ENCODE measurements at regions not wholly inside any gene's neighbourhood (a gene's known extent, or its start where the extent isn't known, plus 50 kb on each side); places are given as distances from the start of the nearest gene placed in this dataset.

DNA sequence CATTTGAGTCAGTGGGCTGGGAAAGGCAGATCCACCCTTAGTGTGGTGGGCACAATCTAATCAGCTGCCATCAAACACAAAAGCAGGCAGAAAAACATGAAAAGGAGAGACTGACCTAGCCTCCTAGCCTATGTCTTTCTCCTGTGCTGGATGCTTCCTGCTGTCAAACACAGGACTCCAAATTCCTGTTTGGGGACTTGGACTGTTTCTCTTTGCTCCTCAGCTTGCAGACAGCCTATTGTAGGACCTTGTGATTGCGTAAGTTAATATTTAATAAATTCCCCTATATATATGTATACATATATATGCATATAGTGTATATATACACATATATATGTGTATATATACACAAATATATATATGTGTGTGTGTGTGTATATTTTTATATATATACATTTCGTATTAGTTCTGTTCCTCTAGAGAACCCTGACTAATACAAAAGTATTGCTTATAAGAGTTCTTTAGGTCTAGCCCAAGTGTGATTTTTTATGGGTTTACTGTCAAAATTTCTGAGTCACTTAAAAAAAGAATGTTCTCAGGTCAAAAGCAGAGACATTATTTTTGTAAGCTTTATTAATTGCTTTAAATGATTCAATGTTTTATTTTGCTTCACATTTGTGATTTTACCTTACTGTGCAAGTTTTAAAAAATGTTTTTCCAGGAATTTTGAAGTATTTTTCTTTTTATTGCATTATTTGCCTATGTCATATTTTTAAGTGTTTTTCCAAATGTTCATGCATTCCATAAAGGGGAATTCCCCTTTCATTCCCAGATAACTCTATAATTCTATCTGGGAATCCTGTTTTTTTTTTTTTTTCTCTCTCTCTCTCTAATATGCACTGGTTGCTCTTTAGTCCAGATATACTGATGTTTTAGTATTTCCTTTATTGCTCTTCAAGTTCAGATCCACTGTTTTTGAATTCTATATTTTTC lies 92.1 kb upstream of the ADAMTS5 start:
- Histone ChIP-seq H3K9me3 (ENCODE audit: low read depth) (no peaks in the 10 kb centered on the region), H3K4me2 (no peak overlapping the region), H3K79me2 (ENCODE audit: low read depth) (no peaks in the 10 kb centered on the region), H3F3A (ENCODE audit: low read depth) (no peaks in the 10 kb centered on the region), H3K9ac (no peak overlapping the region), H3K27me3 (no peaks in the 10 kb centered on the region), H2AFZ (replicated peaks) (no peak overlapping the region), H3K4me1 (no peaks in the 10 kb centered on the region), H4K20me1 (ENCODE audit: low read depth) (no peaks in the 10 kb centered on the region), H3K36me3 (no peaks in the 10 kb centered on the region), H3K27ac (no peak overlapping the region), H3K4me3 (no peak overlapping the region)
- peaks cover 2% of the 10 kb centered on the region for H3K27me3 Mint-ChIP-seq (ENCODE audit: insufficient read depth, low read depth)
- TF ChIP-seq EZH2phosphoT487 (IDR thresholded peaks at IDR 0.05), result no peak
- no peak for TF ChIP-seq EZH2 (IDR thresholded peaks at IDR 0.05)
- DNase-seq (ENCODE audit: low spot score), result no peak
- H3K27ac Mint-ChIP-seq, result no peak overlapping the region
- H3K4me3 Mint-ChIP-seq, result no peak overlapping the region
- no peaks in the 10 kb centered on the region for H3K36me3 Mint-ChIP-seq
- peaks cover 15% of the 10 kb centered on the region for H3K9me3 Mint-ChIP-seq
- no peaks in the 10 kb centered on the region for H3K4me1 Mint-ChIP-seq

DNA sequence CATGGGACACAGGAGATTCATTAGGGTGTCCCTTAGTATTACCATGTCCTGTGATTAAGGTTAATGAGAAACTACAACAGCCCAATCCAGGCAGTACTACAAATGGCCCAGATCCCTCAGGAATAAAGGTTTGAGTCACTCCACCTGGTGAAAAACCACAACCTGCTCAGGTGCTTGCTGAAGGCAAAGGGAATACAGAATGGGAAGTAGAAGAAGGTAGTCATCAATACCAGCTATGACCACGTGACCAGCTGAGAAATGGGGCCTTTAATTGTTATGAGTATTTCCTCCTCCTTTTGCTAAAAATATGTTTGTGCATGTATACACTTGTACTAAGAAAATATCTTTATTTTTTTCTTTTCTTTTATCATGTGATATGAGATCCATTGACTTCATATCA lies 91.1 kb upstream of the ADAMTS5 start:
- Histone ChIP-seq H3K9me3 (ENCODE audit: low read depth) (no peaks in the 10 kb centered on the region), H3F3A (ENCODE audit: low read depth) (no peaks in the 10 kb centered on the region), H2AFZ (replicated peaks) (no peak overlapping the region), H3K79me2 (ENCODE audit: low read depth) (no peaks in the 10 kb centered on the region), H4K20me1 (ENCODE audit: low read depth) (no peaks in the 10 kb centered on the region), H3K4me3 (no peak overlapping the region), H3K27ac (no peak overlapping the region), H3K9ac (no peak overlapping the region), H3K27me3 (no peaks in the 10 kb centered on the region), H3K4me2 (no peak overlapping the region), H3K4me1 (no peaks in the 10 kb centered on the region), H3K36me3 (no peaks in the 10 kb centered on the region)
- Mint-ChIP-seq H3K4me1 (no peaks in the 10 kb centered on the region), H3K27ac (no peak overlapping the region), H3K27me3 (ENCODE audit: insufficient read depth, low read depth) (peaks cover 2% of the 10 kb centered on the region), H3K36me3 (no peaks in the 10 kb centered on the region), H3K9me3 (peaks cover 19% of the 10 kb centered on the region), H3K4me3 (no peak overlapping the region)
- DNase-seq (ENCODE audit: low spot score), result no peak
- no peak for TF ChIP-seq EZH2 (IDR thresholded peaks at IDR 0.05)
- TF ChIP-seq CTCF (IDR thresholded peaks at IDR 0.05), result no peak
- TF ChIP-seq EZH2phosphoT487 (IDR thresholded peaks at IDR 0.05), result no peak

DNA sequence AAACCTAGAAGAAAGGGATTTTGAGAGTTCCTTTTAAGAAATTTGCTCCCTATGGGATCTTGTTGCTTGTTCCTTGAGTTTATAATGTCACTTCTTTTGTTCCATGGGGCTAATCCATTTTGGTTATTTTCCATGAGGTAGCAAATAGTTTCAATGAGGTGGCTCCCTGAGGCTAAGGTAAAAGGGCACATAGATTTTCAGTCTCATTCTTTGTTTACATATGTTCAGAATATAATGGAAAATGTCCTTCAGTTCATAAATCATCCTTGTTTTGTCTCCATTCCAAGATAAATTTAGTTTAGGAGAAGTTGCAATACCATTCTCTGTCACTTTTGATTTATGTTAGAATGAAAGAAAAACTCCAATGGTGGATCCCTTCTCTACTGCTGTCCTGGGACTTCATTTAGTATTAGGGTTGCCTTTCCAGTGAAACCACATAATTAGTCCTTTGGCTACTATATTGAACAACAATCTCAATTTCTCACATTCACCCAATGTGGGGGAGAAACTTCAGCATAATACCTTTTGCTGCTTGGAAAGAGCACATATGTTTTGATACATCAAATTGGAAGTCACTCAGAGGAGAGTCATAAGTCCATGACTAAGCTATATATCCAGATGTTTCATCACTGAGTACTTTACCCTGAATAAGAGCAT lies 80.9 kb upstream of the ADAMTS5 start:
- H3K4me1 Mint-ChIP-seq, result peaks cover 14% of the 10 kb centered on the region
- peaks cover 11% of the 10 kb centered on the region for H3K27me3 Mint-ChIP-seq (ENCODE audit: insufficient read depth, low read depth)
- H3F3A ChIP-seq (ENCODE audit: low read depth), result peaks cover 13% of the 10 kb centered on the region
- no peaks in the 10 kb centered on the region for H4K20me1 ChIP-seq (ENCODE audit: low read depth)
- no peak overlapping the region for H3K27ac Mint-ChIP-seq
- peak overlapping the region; percentile 50 for H3K4me2 ChIP-seq
- no peaks in the 10 kb centered on the region for H3K36me3 Mint-ChIP-seq
- H3K79me2 ChIP-seq (ENCODE audit: low read depth), result no peaks in the 10 kb centered on the region
- peaks cover 15% of the 10 kb centered on the region for H3K4me1 ChIP-seq
- H3K27ac ChIP-seq, result peak overlapping the region; percentile 24
- H3K4me3 Mint-ChIP-seq, result no peak overlapping the region
- H3K9ac ChIP-seq, result no peak overlapping the region
- peaks cover 7% of the 10 kb centered on the region for H3K9me3 Mint-ChIP-seq
- H3K4me3 ChIP-seq, result no peak overlapping the region
- H2AFZ ChIP-seq (replicated peaks), result no peak overlapping the region
- H3K9me3 ChIP-seq (ENCODE audit: low read depth), result no peaks in the 10 kb centered on the region
- DNase-seq (ENCODE audit: low spot score), result no peak
- TF ChIP-seq CTCF (IDR thresholded peaks at IDR 0.05) (no peak), EZH2phosphoT487 (IDR thresholded peaks at IDR 0.05) (peak; percentile 23)
- no peaks in the 10 kb centered on the region for H3K27me3 ChIP-seq
- H3K36me3 ChIP-seq, result no peaks in the 10 kb centered on the region

GRCh38 chr21:27047283-27047657 lies 80.4 kb upstream of the ADAMTS5 start:
- Histone ChIP-seq H3K9me3 (ENCODE audit: low read depth) (no peaks in the 10 kb centered on the region), H3K27ac (no peak overlapping the region), H4K20me1 (ENCODE audit: low read depth) (no peaks in the 10 kb centered on the region), H3K27me3 (no peaks in the 10 kb centered on the region), H3K4me3 (no peak overlapping the region), H3K9ac (no peak overlapping the region), H3F3A (ENCODE audit: low read depth) (peaks cover 13% of the 10 kb centered on the region), H2AFZ (replicated peaks) (no peak overlapping the region), H3K36me3 (no peaks in the 10 kb centered on the region), H3K4me2 (peak overlapping the region; percentile 50), H3K79me2 (ENCODE audit: low read depth) (no peaks in the 10 kb centered on the region), H3K4me1 (peaks cover 15% of the 10 kb centered on the region)
- H3K4me1 Mint-ChIP-seq, result peaks cover 14% of the 10 kb centered on the region
- H3K27ac Mint-ChIP-seq, result no peak overlapping the region
- H3K4me3 Mint-ChIP-seq, result no peak overlapping the region
- no peaks in the 10 kb centered on the region for H3K36me3 Mint-ChIP-seq
- H3K27me3 Mint-ChIP-seq (ENCODE audit: insufficient read depth, low read depth), result peaks cover 11% of the 10 kb centered on the region
- peaks cover 7% of the 10 kb centered on the region for H3K9me3 Mint-ChIP-seq
- TF ChIP-seq EZH2 (IDR thresholded peaks at IDR 0.05), result no peak
- no peak for TF ChIP-seq CTCF (IDR thresholded peaks at IDR 0.05)
- peak; percentile 98 for TF ChIP-seq EZH2phosphoT487 (IDR thresholded peaks at IDR 0.05)
- DNase-seq (ENCODE audit: low spot score), result peak; percentile 48
